Trophoblast cell (in vitro differentiated cells and primary cell): ENCODE measurements at regions not wholly inside any gene's neighbourhood (a gene's known extent, or its start where the extent isn't known, plus 50 kb on each side); places are given as distances from the start of the nearest gene placed in this dataset.

Source experiments
- DNase-seq, 2 donors: peaks; one replicate each; pipeline ENCODE4 v3.0.0-alpha.2; 2016
- H2AFZ ChIP-seq: 2 replicates; pipeline ENCODE4 v1.6.1; 2013; ENCODE audit warnings: low read length, moderate library complexity, mild to moderate bottlenecking; ENCODE audit not compliant: insufficient read depth, poor library complexity
- H2AK5ac ChIP-seq: 2 replicates; pipeline ENCODE4 v1.6.1; 2013; ENCODE audit warnings: mild to moderate bottlenecking, low read length
- H2BK120ac ChIP-seq: 2 replicates; pipeline ENCODE4 v1.6.1; 2013; ENCODE audit warnings: low read length, mild to moderate bottlenecking, moderate library complexity; ENCODE audit not compliant: insufficient read depth, poor library complexity
- H2BK12ac ChIP-seq: 2 replicates; pipeline ENCODE4 v1.6.1; 2013; ENCODE audit warnings: mild to moderate bottlenecking, low read length, moderate library complexity
- H2BK5ac ChIP-seq: 2 replicates; pipeline ENCODE4 v1.6.1; 2013; ENCODE audit warnings: low read length, low read depth, moderate library complexity, mild to moderate bottlenecking; ENCODE audit not compliant: poor library complexity
- H3K14ac ChIP-seq: 2 replicates; pipeline ENCODE4 v1.6.1; 2013; ENCODE audit warnings: mild to moderate bottlenecking, low read length
- H3K18ac ChIP-seq: 2 replicates; pipeline ENCODE4 v1.6.1; 2013; ENCODE audit warnings: mild to moderate bottlenecking, low read length
- H3K23ac ChIP-seq: 2 replicates; pipeline ENCODE4 v1.6.1; 2013; ENCODE audit warnings: low read length
- H3K27ac ChIP-seq: 2 replicates; pipeline ENCODE4 v1.5.1; 2013; ENCODE audit warnings: low read depth, mild to moderate bottlenecking, inconsistent platforms, low read length, moderate library complexity
- H3K27me3 ChIP-seq: 2 replicates; pipeline ENCODE4 v1.6.1; 2013; ENCODE audit warnings: inconsistent platforms, mild to moderate bottlenecking, low read length, moderate library complexity; ENCODE audit not compliant: insufficient read depth
- H3K36me3 ChIP-seq, 2 experiments: 1 replicate in 1 of 2; 2 replicates in 1 of 2; pipeline ENCODE4 v1.6.1; 2013; ENCODE audit warnings: low read length in 2 of 2, mild to moderate bottlenecking in 2 of 2, moderate library complexity in 1 of 2; ENCODE audit not compliant: insufficient read depth in 2 of 2, control insufficient read depth in 1 of 2
- H3K4ac ChIP-seq: 2 replicates; pipeline ENCODE4 v1.6.1; 2013; ENCODE audit warnings: low read depth, mild to moderate bottlenecking, low read length, moderate library complexity
- H3K4me1 ChIP-seq, 2 experiments: 1 replicate in 1 of 2; 2 replicates in 1 of 2; pipeline ENCODE4 v1.6.1; 2013; ENCODE audit warnings: low read length in 2 of 2, mild to moderate bottlenecking in 2 of 2, moderate library complexity in 1 of 2; ENCODE audit not compliant: insufficient read depth in 2 of 2, control insufficient read depth in 1 of 2
- H3K4me2 ChIP-seq: 2 replicates; pipeline ENCODE4 v1.6.1; 2013; ENCODE audit warnings: inconsistent platforms, mild to moderate bottlenecking, low read length, moderate library complexity
- H3K4me3 ChIP-seq: 2 replicates; pipeline ENCODE4 v1.5.1; 2013; ENCODE audit warnings: mild to moderate bottlenecking, low read depth, low read length, inconsistent platforms
- H3K79me1 ChIP-seq: one replicate; pipeline ENCODE4 v1.6.1; 2013; ENCODE audit warnings: low read length
- H3K79me2 ChIP-seq: 2 replicates; pipeline ENCODE4 v1.6.1; 2013; ENCODE audit warnings: low read length, mild to moderate bottlenecking; ENCODE audit not compliant: control insufficient read depth, insufficient read depth, poor library complexity
- H3K9ac ChIP-seq: 2 replicates; pipeline ENCODE4 v1.6.1; 2013; ENCODE audit warnings: mild to moderate bottlenecking, low read length
- H3K9me3 ChIP-seq: 2 replicates; pipeline ENCODE4 v1.6.1; 2013; ENCODE audit warnings: low read depth, mild to moderate bottlenecking, control low read depth, inconsistent platforms, low read length; ENCODE audit not compliant: insufficient read depth
- H4K12ac ChIP-seq: 2 replicates; pipeline ENCODE4 v1.6.1; 2013; ENCODE audit warnings: low read depth, mild to moderate bottlenecking, low read length, moderate library complexity
- H4K8ac ChIP-seq: 2 replicates; pipeline ENCODE4 v1.6.1; 2013; ENCODE audit warnings: low read depth, mild to moderate bottlenecking, low read length, moderate library complexity
- H4K91ac ChIP-seq: one replicate; pipeline ENCODE4 v1.6.1; 2013; ENCODE audit warnings: low read depth, mild to moderate bottlenecking, low read length, moderate library complexity
- WGBS: extraction: QIAGEN DNeasy Blood & Tissue Kit; methylation state at CpG from one replicate; pipeline ENCODE4 v1.1.7; 2013; ENCODE audit warnings: missing lambda C conversion rate; ENCODE audit not compliant: insufficient read length, insufficient coverage; ENCODE audit errors: extremely low coverage; 5-methylcytosine and 5-hydroxymethylcytosine counted together

- Histone ChIP-seq H3K14ac (peak overlapping the region; percentile 84), H4K8ac (peak overlapping the region; percentile 59), H4K12ac (no peak overlapping the region), H3K4me3 (no peak overlapping the region), H3K9ac (no peak overlapping the region), H3K4me1 (peaks cover 13 to 26% of the 10 kb centered on the region in 2 experiments), H2BK12ac (peak overlapping the region; percentile 94), H3K18ac (no peak overlapping the region), H2BK5ac (peak overlapping the region; percentile 91), H2BK120ac (peak overlapping the region; percentile 90), H2AFZ (no peak overlapping the region), H3K4ac (peak overlapping the region; percentile 78), H3K9me3 (no peaks in the 10 kb centered on the region), H3K79me1 (peaks cover 60% of the 10 kb centered on the region), H3K27ac (no peak overlapping the region), H3K23ac (no peak overlapping the region), H3K4me2 (no peak overlapping the region), H2AK5ac (peak overlapping the region; percentile 67), H3K79me2 (peaks cover 9% of the 10 kb centered on the region), H4K91ac (peak overlapping the region; percentile 91), H3K27me3 (no peaks in the 10 kb centered on the region), H3K36me3 (no peaks in the 10 kb centered on the region)
- DNase-seq: no peak
- no CpG with 5 or more reads among the region's 6 CpGs for WGBS
Measured at GRCh38 chr7:25844102-25844870, 307.7 kb upstream of the NFE2L3 start.

DNA sequence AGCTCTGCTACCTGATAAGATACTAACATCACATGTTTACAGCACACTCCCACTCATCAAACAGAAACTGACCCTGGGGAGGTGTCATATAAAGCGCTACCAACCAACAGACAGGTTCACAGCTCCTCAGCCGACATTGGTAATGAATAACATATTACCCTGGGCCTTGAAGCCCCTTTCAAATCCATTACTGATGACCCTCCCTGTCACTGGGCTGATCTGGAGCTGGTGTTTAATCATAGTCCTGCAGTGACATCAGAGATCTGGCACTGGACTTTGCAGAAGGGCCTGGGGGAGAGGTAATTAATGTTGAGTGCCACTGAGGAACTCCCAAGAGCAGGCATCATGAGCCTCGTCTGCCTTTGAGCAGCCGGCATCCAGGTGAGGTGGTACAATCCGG is 306.5 kb upstream of the NFE2L3 start:
- DNase-seq: no peak
- H3K4me2 ChIP-seq: no peak overlapping the region
- H3K79me1 ChIP-seq: peaks cover 60% of the 10 kb centered on the region
- peaks cover 18 to 30% of the 10 kb centered on the region in 2 experiments for H3K4me1 ChIP-seq
- H3K27me3 ChIP-seq: no peaks in the 10 kb centered on the region
- no peak overlapping the region for H4K12ac ChIP-seq
- H3K79me2 ChIP-seq: peaks cover 11% of the 10 kb centered on the region
- H3K14ac ChIP-seq: peak overlapping the region; percentile 98
- no peak overlapping the region for H3K4me3 ChIP-seq
- no peaks in the 10 kb centered on the region for H3K36me3 ChIP-seq
- peak overlapping the region; percentile 100 for H4K91ac ChIP-seq
- no peak overlapping the region for H2AFZ ChIP-seq
- peak overlapping the region; percentile 99 for H2BK120ac ChIP-seq
- peak overlapping the region; percentile 98 for H3K18ac ChIP-seq
- peak overlapping the region; percentile 99 for H2BK5ac ChIP-seq
- H3K9me3 ChIP-seq: no peaks in the 10 kb centered on the region
- no CpG with 5 or more reads among the region's 5 CpGs for WGBS
- peak overlapping the region; percentile 80 for H2AK5ac ChIP-seq
- no peak overlapping the region for H3K9ac ChIP-seq
- no peak overlapping the region for H3K23ac ChIP-seq
- H3K4ac ChIP-seq: peak overlapping the region; percentile 98
- peak overlapping the region; percentile 58 for H4K8ac ChIP-seq
- H2BK12ac ChIP-seq: peak overlapping the region; percentile 99
- peak overlapping the region; percentile 99 for H3K27ac ChIP-seq

DNA sequence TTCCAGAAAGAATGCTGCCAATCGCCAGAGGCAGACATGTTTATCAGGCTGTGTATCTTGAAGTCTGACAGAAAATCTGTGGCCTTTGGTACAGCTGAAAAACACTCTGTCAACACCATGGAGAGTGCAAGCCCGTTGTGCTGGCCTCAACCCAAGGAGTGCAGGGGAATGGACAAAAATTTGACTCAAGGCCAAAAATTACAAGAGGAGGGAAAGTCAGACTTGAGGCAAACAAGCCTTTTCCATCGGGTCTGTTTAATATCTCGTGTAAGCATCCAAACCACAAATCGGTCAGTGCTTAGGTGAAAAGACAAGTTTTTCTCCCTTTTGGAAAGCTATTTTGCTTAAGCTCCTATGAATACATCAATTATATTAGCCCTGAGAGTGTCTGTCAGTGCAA is 305.3 kb upstream of the NFE2L3 start:
- Histone ChIP-seq H2AFZ (no peak overlapping the region), H3K23ac (no peak overlapping the region), H3K36me3 (no peaks in the 10 kb centered on the region), H3K79me2 (peaks cover 17% of the 10 kb centered on the region), H3K9ac (no peak overlapping the region), H4K8ac (peak overlapping the region; percentile 94), H4K12ac (no peak overlapping the region), H2BK120ac (peak overlapping the region; percentile 99), H4K91ac (peak overlapping the region; percentile 72), H3K14ac (no peak overlapping the region), H3K9me3 (no peaks in the 10 kb centered on the region), H3K4me2 (no peak overlapping the region), H3K79me1 (peaks cover 63% of the 10 kb centered on the region), H2BK12ac (no peak overlapping the region), H3K4me3 (no peak overlapping the region), H3K27ac (peak overlapping the region; percentile 99), H3K4ac (no peak overlapping the region), H3K27me3 (no peaks in the 10 kb centered on the region), H2AK5ac (no peak overlapping the region), H3K4me1 (peaks cover 23 to 34% of the 10 kb centered on the region in 2 experiments), H2BK5ac (peak overlapping the region; percentile 99), H3K18ac (no peak overlapping the region)
- no CpG with 5 or more reads among the region's 5 CpGs for WGBS
- peak; percentile 6 to 21 for DNase-seq

DNA sequence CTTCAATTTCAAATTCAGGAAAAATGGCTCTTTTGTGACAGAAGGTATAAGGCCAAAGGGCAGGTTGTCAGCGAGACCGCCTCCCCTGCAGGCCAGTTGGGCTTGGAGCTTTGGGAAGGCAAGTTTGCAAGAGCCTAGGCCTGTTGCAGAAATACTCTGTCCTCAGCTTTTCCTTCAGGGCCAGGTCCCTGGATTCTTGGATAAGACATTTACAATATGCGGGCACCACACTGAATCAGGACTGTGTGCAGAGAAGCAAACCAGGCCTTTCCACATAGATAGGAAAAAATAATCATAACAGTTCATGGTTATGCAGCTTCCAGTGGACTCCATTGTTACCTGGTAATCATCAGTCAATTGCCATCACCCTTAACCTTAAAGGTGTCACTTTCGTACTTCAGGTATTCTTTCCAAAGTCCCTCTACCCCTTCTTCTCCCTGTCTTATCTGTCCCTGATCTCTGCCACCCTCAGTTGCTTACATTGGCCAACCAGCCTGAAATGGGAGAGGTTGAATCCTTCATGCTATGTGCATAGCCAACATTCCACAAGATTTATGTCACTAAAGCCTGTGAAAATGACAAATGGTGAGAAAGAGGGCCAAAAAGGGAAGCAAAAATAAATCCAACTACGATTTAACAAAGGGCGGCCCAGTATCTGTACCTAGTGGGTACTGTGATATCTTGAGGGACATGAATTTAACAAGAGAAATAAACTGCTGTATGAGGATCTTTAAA is 304.5 kb upstream of the NFE2L3 start:
- Histone ChIP-seq H3K4me3 (no peak overlapping the region), H3K27ac (peak overlapping the region; percentile 99)
- WGBS: no CpG with 5 or more reads among the region's 6 CpGs

More for the DNA sequence above, 304.5 kb upstream of the NFE2L3 start:
- H3K9me3 ChIP-seq: no peaks in the 10 kb centered on the region
- peaks cover 69% of the 10 kb centered on the region for H3K79me1 ChIP-seq
- H2AFZ ChIP-seq: peak overlapping the region; percentile 64
- peak overlapping the region; percentile 99 for H2BK5ac ChIP-seq
- H3K4ac ChIP-seq: peak overlapping the region; percentile 96
- DNase-seq: peak; percentile 70 to 89
- H3K14ac ChIP-seq: peak overlapping the region; percentile 99
- peaks cover 26 to 40% of the 10 kb centered on the region in 2 experiments for H3K4me1 ChIP-seq
- peak overlapping the region; percentile 87 for H2AK5ac ChIP-seq
- H4K12ac ChIP-seq: peak overlapping the region; percentile 39
- H3K27me3 ChIP-seq: no peaks in the 10 kb centered on the region
- peak overlapping the region; percentile 99 for H2BK120ac ChIP-seq
- no peak overlapping the region for H3K4me2 ChIP-seq
- peak overlapping the region; percentile 96 for H2BK12ac ChIP-seq
- H4K8ac ChIP-seq: peak overlapping the region; percentile 94
- peak overlapping the region; percentile 99 for H4K91ac ChIP-seq
- H3K36me3 ChIP-seq: no peaks in the 10 kb centered on the region
- peaks cover 17% of the 10 kb centered on the region for H3K79me2 ChIP-seq
- no peak overlapping the region for H3K23ac ChIP-seq
- H3K18ac ChIP-seq: peak overlapping the region; percentile 91
- peak overlapping the region; percentile 11 for H3K9ac ChIP-seq
